GM12878 (cell line): ENCODE measurements at regions not wholly inside any gene's neighbourhood (a gene's known extent, or its start where the extent isn't known, plus 50 kb on each side); places are given as distances from the start of the nearest gene placed in this dataset.

Source experiments
- ATAC-seq: fragments of 200-7000 bp; cut with Tn5 transposase; 3 replicates; pipeline ENCODE4 v1.9.1; 2020; ENCODE audit warnings: mild to moderate bottlenecking, moderate library complexity
- BruUV-seq: library from RNA; stranded (reverse); fragments of 400-500 nt; replicated peaks from 2 replicates; lab custom pipeline; 2021; lab: Mats Ljungman, UMichigan
- CTCF ChIA-PET: fragments of 300-600 bp; sonication (Branson Sonifier 250); formaldehyde crosslinking; extraction: SDS; loops from one replicate; lab custom pipeline; 2021; ENCODE audit warnings: inconsistent platforms; lab: Yijun Ruan, JAX
- POLR2A ChIA-PET: fragments of 350-600 bp; formaldehyde crosslinking; extraction: SDS; loops from one replicate; lab custom pipeline; 2021; ENCODE audit warnings: inconsistent platforms; lab: Charles Lee
- RAD21 ChIA-PET: fragments of 300-600 bp; sonication (Branson Sonifier 250); formaldehyde crosslinking; loops from one replicate; lab custom pipeline; 2023; ENCODE audit warnings: antibody characterized with exemption; ENCODE audit not compliant: unreplicated experiment; lab: Charles Lee
- SMC1A ChIA-PET: fragments of 300-600 bp; sonication (Branson Sonifier 250); formaldehyde crosslinking; loops from one replicate; lab custom pipeline; 2023; ENCODE audit not compliant: unreplicated experiment, uncharacterized antibody; lab: Charles Lee
- DNase-seq: peaks from one replicate; pipeline ENCODE4 v3.0.0-alpha.2; 2011; ENCODE audit warnings: low read depth, low spot score
- FAIRE-seq: peaks from 3 replicates; lab custom pipeline; 2011; peaks lifted over from hg19 to GRCh38; lab: Jason Lieb, UNC
- H2AFZ ChIP-seq: 2 replicates; pipeline ENCODE4 v1.6.0; 2011; ENCODE audit warnings: low read depth, low read length, control low read depth; ENCODE audit not compliant: control insufficient read depth
- H3K27ac ChIP-seq: 2 replicates; pipeline ENCODE4 v1.5.1; 2011; ENCODE audit warnings: control low read depth; ENCODE audit not compliant: control insufficient read depth, insufficient read depth
- H3K27me3 ChIP-seq, 2 experiments: replicated peaks in 1 of 2; 2 replicates each; pipeline versions ENCODE4 v1.6.0 to v1.6.1; 2011; ENCODE audit warnings: low read length in 1 of 2; ENCODE audit not compliant: control insufficient read depth in 2 of 2, insufficient read depth in 2 of 2
- H3K36me3 ChIP-seq, 2 experiments: 2 replicates each; pipeline ENCODE4 v1.5.1; 2011; ENCODE audit warnings: low read length in 1 of 2; ENCODE audit not compliant: control insufficient read depth in 2 of 2, insufficient read depth in 2 of 2
- H3K4me1 ChIP-seq: 2 replicates; pipeline ENCODE4 v1.6.1; 2011; ENCODE audit warnings: mild to moderate bottlenecking, low read length, moderate library complexity, mixed read lengths; ENCODE audit not compliant: control insufficient read depth, insufficient read depth
- H3K4me2 ChIP-seq: 2 replicates; pipeline ENCODE4 v1.6.0; 2011; ENCODE audit warnings: control low read depth; ENCODE audit not compliant: control insufficient read depth, insufficient read depth
- H3K4me3 ChIP-seq: fragments of 200-600 bp; sonication (generic); 2 replicates; pipeline ENCODE4 v1.5.1; 2016
- H3K79me2 ChIP-seq: 2 replicates; pipeline ENCODE4 v1.6.0; 2011; ENCODE audit warnings: low read length; ENCODE audit not compliant: control insufficient read depth, insufficient read depth
- H3K9ac ChIP-seq: 2 replicates; pipeline ENCODE4 v1.8.0; 2011; ENCODE audit warnings: low read length, control low read depth, mixed read lengths; ENCODE audit not compliant: control insufficient read depth, insufficient read depth
- H3K9me3 ChIP-seq: replicated peaks from 3 replicates; pipeline ENCODE4 v1.5.1; 2011; ENCODE audit warnings: mild to moderate bottlenecking, low read length; ENCODE audit not compliant: control insufficient read depth, insufficient read depth
- H4K20me1 ChIP-seq: 2 replicates; pipeline ENCODE4 v1.6.0; 2011; ENCODE audit not compliant: control insufficient read depth, insufficient read depth
- BCLAF1 ChIP-seq: fragments of 450-650 bp; IDR thresholded peaks from 2 replicates; pipeline ENCODE4 v1.6.1; 2017; ENCODE audit warnings: antibody characterized with exemption, mild to moderate bottlenecking, moderate library complexity
- GABPA ChIP-seq: IDR thresholded peaks from 2 replicates; pipeline ENCODE4 v1.6.1; 2014; ENCODE audit warnings: antibody characterized with exemption, low read depth, mild to moderate bottlenecking, inconsistent platforms
- MYB ChIP-seq: fragments of 150-350 bp; IDR thresholded peaks from 2 replicates; pipeline ENCODE4 v1.6.1; 2014; ENCODE audit warnings: mild to moderate bottlenecking, low read depth, low read length, borderline replicate concordance
- NFYB ChIP-seq: IDR thresholded peaks from 2 replicates; pipeline ENCODE4 v1.6.1; 2011; ENCODE audit warnings: low read depth, mild to moderate bottlenecking, low read length, improper control_type of control experiment, moderate library complexity; ENCODE audit not compliant: insufficient read depth
- SUZ12 ChIP-seq: fragments of 200-600 bp; sonication (generic); IDR thresholded peaks from one replicate; pipeline ENCODE4 v1.6.1; 2018; ENCODE audit warnings: antibody characterized with exemption, mild to moderate bottlenecking; ENCODE audit not compliant: unreplicated experiment
- WRNIP1 ChIP-seq: IDR thresholded peaks from 2 replicates; pipeline ENCODE4 v1.6.1; 2011; ENCODE audit warnings: low read depth, low read length, improper control_type of control experiment, borderline replicate concordance
- ZNF622 ChIP-seq: fragments of 450-650 bp; IDR thresholded peaks from 2 replicates; pipeline ENCODE4 v1.6.1; 2017; ENCODE audit warnings: mild to moderate bottlenecking, inconsistent platforms
- in situ Hi-C: fragments of 300-500 bp; cut with MboI; formaldehyde crosslinking; loops from 9 replicates; pipeline ENCODE4 v1.14.3; 2018; ENCODE audit warnings: mixed read lengths
- intact Hi-C: fragments of 100-400 bp; cut with micrococcal nuclease; formaldehyde crosslinking; loops from one replicate; pipeline ENCODE4 v1.14.2; 2022; ENCODE audit not compliant: unreplicated experiment
- TF ChIP-seq, protein P1 (sequence below): IDR thresholded peaks from 2 replicates; pipeline ENCODE4 v1.6.1; 2011; ENCODE audit warnings: mild to moderate bottlenecking, low read depth, low read length, moderate library complexity; ENCODE audit not compliant: insufficient replicate concordance

DNA sequence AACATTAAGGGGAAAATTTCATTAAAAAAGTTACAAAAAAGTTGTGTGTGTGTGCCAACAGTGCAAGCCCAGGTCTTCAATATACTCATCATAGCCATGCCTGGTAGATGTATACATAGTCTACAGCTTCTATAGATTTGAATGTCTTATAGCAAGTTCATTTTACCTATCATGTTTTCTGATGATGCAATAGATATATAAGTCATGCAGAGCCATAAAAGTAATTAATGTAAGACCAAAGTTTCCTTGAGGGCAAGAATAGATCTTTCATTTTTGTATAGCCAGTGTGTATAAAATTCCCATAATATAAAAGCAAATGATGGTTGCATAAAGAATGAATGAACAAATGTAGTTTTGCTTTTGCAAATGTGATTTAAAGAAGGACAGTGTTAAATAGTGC is 1138.4 kb downstream of the TBL1XR1 start:
- ChIA-PET SMC1A (interaction anchor here (1.3 kb wide), 1 partner anchor 13 kb away, joined by 3 read pairs; no protein-coding TSS in a partner anchor), RAD21 (no interaction called here), CTCF (no interaction called here), POLR2A (no interaction called here)
- Histone ChIP-seq H3K9me3 (no peaks in the 10 kb centered on the region), H2AFZ (no peak overlapping the region), H3K9ac (no peak overlapping the region), H3K79me2 (no peaks in the 10 kb centered on the region), H3K4me1 (no peaks in the 10 kb centered on the region), H3K27ac (no peak overlapping the region), H3K27me3 (no peaks in the 10 kb centered on the region), H3K4me3 (no peak overlapping the region), H3K36me3 (no peaks in the 10 kb centered on the region), H3K4me2 (no peak overlapping the region)
- in situ Hi-C loops: no loop called here
- FAIRE-seq: no peak
- ATAC-seq: no peak
- BruUV-seq: no TSS peak
- DNase-seq: no peak
- intact Hi-C loops: no loop called here
- no peak for TF ChIP-seq MYB
- TF ChIP-seq, protein P1, sequence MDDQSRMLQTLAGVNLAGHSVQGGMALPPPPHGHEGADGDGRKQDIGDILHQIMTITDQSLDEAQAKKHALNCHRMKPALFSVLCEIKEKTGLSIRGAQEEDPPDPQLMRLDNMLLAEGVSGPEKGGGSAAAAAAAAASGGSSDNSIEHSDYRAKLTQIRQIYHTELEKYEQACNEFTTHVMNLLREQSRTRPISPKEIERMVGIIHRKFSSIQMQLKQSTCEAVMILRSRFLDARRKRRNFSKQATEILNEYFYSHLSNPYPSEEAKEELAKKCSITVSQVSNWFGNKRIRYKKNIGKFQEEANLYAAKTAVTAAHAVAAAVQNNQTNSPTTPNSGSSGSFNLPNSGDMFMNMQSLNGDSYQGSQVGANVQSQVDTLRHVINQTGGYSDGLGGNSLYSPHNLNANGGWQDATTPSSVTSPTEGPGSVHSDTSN: no peak
- TF ChIP-seq WRNIP1: no peak
- no peak for TF ChIP-seq NFYB
- no peak for TF ChIP-seq BCLAF1
- no peak for TF ChIP-seq SUZ12
- no peak for TF ChIP-seq ZNF622
- TF ChIP-seq GABPA: no peak
- TF ChIP-seq, all 136 proteins: peak for 0
- no peaks in the 10 kb centered on the region for H4K20me1 ChIP-seq
